ENCODE measurements at regions not wholly inside any gene's neighbourhood (a gene's known extent, or its start where the extent isn't known, plus 50 kb on each side); places are given as distances from the start of the nearest gene placed in this dataset.

DNA sequence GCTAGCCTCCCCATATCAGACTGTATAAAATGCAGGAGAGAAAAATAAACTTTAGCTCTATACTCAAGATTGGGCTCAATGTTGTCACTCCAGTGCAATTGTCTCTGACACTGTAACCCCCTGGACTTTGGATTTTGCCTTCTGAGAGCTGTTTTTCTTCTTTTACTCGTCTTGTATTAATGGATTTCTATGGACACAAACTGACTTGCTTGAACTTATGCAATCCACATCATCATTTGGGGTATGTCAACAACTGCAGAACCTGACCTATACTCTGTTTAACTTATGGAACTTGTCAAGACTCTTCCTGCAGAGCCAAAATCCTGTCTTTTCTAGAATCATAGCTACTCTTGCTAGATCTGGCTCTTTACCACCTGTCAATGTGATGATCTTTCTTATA lies 257.8 kb upstream of the DCC start:
- no peaks in the 10 kb centered on the region for H3K4me1 ChIP-seq
- no peaks in the 10 kb centered on the region for H3K27me3 ChIP-seq
- TF ChIP-seq, protein P1, sequence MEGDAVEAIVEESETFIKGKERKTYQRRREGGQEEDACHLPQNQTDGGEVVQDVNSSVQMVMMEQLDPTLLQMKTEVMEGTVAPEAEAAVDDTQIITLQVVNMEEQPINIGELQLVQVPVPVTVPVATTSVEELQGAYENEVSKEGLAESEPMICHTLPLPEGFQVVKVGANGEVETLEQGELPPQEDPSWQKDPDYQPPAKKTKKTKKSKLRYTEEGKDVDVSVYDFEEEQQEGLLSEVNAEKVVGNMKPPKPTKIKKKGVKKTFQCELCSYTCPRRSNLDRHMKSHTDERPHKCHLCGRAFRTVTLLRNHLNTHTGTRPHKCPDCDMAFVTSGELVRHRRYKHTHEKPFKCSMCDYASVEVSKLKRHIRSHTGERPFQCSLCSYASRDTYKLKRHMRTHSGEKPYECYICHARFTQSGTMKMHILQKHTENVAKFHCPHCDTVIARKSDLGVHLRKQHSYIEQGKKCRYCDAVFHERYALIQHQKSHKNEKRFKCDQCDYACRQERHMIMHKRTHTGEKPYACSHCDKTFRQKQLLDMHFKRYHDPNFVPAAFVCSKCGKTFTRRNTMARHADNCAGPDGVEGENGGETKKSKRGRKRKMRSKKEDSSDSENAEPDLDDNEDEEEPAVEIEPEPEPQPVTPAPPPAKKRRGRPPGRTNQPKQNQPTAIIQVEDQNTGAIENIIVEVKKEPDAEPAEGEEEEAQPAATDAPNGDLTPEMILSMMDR (IDR thresholded peaks at IDR 0.05) = no peak
- no peak for TF ChIP-seq POLR2A (IDR thresholded peaks at IDR 0.05)
- TF ChIP-seq EP300 (IDR thresholded peaks at IDR 0.05) = no peak
- no peaks in the 10 kb centered on the region for H3K36me3 ChIP-seq
- H3K9me3 ChIP-seq = no peaks in the 10 kb centered on the region
- H3K27ac ChIP-seq = no peak overlapping the region
- no peak overlapping the region for H3K4me3 ChIP-seq
- no peak for DNase-seq (ENCODE audit: low spot score in 2 of 2)
- WGBS, 2 donors = 54 to 64% methylated on average over 1 of the region's 1 CpG

DNA sequence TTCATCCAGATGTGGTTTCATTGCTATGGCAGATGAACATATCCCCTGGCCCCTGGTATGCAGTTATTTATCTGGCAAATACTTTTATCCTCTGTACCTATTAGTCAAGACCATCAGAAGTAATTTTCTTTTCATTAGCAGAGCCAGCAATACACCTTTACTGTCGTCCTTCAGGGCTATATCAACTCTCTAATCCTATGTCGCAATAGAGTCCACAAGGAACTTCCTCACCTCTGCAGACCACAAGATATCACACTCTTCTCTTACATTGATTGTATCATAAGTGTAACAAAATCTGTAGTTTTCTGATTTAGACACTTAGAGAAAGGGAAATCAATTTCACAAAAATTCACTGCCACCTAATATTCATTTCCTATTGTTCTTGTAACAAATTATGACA lies 252.9 kb upstream of the DCC start:
- TF ChIP-seq POLR2A (IDR thresholded peaks at IDR 0.05) (no peak), EP300 (IDR thresholded peaks at IDR 0.05) (no peak)
- TF ChIP-seq, protein P1 (IDR thresholded peaks at IDR 0.05) = no peak
- Histone ChIP-seq H3K4me3 (no peak overlapping the region), H3K4me1 (no peaks in the 10 kb centered on the region), H3K9me3 (no peaks in the 10 kb centered on the region), H3K27me3 (no peaks in the 10 kb centered on the region), H3K27ac (no peak overlapping the region), H3K36me3 (no peaks in the 10 kb centered on the region)
- DNase-seq (ENCODE audit: low spot score in 2 of 2) = no peak
- 80 to 83% methylated on average over 2 of the region's 2 CpGs for WGBS, 2 donors

DNA sequence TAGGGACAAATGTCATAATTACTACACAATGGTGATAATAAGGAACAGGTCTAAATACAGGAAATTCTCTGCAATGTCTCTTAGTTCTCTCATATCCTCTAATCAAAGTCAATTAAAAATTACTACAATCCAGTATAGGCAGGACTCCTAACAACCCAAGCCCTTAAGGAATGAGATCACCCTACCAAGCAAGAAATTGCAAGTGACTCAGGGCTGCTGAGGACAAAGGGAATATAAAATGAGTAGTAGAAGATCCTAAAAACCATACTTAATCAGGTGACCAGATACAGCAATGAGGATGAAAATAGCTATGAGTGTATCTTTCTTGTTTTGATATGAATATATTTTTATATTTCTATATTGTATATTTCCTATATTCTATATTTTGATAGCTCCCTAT lies 250.0 kb upstream of the DCC start:
- H3K4me1 ChIP-seq = no peaks in the 10 kb centered on the region
- no peaks in the 10 kb centered on the region for H3K27me3 ChIP-seq
- H3K9me3 ChIP-seq = no peaks in the 10 kb centered on the region
- no peak for DNase-seq (ENCODE audit: low spot score in 2 of 2)
- TF ChIP-seq EP300 (IDR thresholded peaks at IDR 0.05) (no peak), POLR2A (IDR thresholded peaks at IDR 0.05) (no peak)
- TF ChIP-seq, protein P1 (IDR thresholded peaks at IDR 0.05) = no peak
- no peak overlapping the region for H3K4me3 ChIP-seq
- no peaks in the 10 kb centered on the region for H3K36me3 ChIP-seq
- H3K27ac ChIP-seq = no peak overlapping the region

DNA sequence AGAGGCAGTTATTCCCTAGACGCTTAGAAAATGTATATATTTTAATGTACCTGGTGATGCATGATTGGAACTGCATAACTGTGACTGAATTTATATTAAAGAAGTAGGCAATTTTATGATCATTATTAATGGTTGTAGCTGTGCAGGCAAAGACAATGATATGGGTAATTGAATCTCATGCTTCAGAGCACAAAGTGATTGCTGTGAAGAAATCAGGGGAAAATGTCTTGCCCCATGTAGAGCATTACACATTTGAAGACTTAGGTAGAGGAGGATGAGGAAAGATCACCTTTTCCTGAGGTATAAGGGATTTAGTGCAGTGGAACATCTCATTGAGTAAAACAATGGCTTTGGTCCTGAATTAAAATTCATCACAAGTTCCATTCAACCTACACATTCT lies 246.8 kb upstream of the DCC start:
- no peak overlapping the region for H3K27ac ChIP-seq
- no peaks in the 10 kb centered on the region for H3K4me1 ChIP-seq
- 85 to 95% methylated on average over 1 of the region's 1 CpG for WGBS, 2 donors
- DNase-seq (ENCODE audit: low spot score in 2 of 2) = no peak
- no peak overlapping the region for H3K4me3 ChIP-seq
- H3K9me3 ChIP-seq = peaks cover 0 to 2% (median 0%) of the 10 kb centered on the region in 4 donors
- H3K36me3 ChIP-seq = no peaks in the 10 kb centered on the region
- H3K27me3 ChIP-seq = no peaks in the 10 kb centered on the region
- TF ChIP-seq POLR2A (IDR thresholded peaks at IDR 0.05) (no peak), EP300 (IDR thresholded peaks at IDR 0.05) (no peak)
- TF ChIP-seq, protein P1 (IDR thresholded peaks at IDR 0.05) = no peak

DNA sequence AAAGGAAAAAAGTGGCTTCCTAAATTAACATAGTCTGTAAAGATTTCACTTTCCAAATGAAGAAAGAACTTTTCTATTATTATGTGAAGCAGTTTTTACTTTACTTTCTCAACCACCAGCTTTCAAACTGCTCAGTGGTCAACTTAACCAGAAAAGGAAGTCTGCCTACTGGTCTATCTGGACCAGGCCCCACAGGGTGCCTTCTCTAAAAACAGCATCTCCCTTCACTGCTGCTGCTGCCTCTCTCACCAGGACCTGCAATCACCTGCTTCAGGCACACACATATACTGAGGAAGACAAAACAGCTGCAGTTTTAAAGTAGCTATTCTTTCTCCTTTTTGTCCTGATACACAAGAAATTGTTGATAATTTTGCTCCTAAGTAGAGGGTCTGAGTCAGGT lies 221.3 kb upstream of the DCC start:
- Histone ChIP-seq H3K27ac (no peak overlapping the region), H3K36me3 (no peaks in the 10 kb centered on the region), H3K9me3 (no peaks in the 10 kb centered on the region), H3K4me1 (no peaks in the 10 kb centered on the region), H3K4me3 (no peak overlapping the region), H3K27me3 (no peaks in the 10 kb centered on the region)
- no peak for DNase-seq (ENCODE audit: low spot score in 2 of 2)
- no peak for TF ChIP-seq EP300 (IDR thresholded peaks at IDR 0.05)
- TF ChIP-seq, protein P1 (IDR thresholded peaks at IDR 0.05) = no peak
